ENCODE measurements at regions not wholly inside any gene's neighbourhood (a gene's known extent, or its start where the extent isn't known, plus 50 kb on each side); places are given as distances from the start of the nearest gene placed in this dataset.

GRCh38 chr1:38452246-38452645 is 405.7 kb upstream of the POU3F1 start:
- Histone ChIP-seq H4K20me1 (replicated peaks; ENCODE audit: control insufficient read depth, insufficient read depth, low read length) (no peaks in the 10 kb centered on the region), H3K27me3 (ENCODE audit: control insufficient read depth in 2 of 2, insufficient read depth in 2 of 2, low read length in 2 of 2) (peaks cover 16 to 68% of the 10 kb centered on the region in 2 experiments), H3K27ac (ENCODE audit: extremely low read depth, low read depth, low read length) (no peak overlapping the region), H3K36me3 (ENCODE audit: control insufficient read depth, insufficient read depth, low read length) (no peaks in the 10 kb centered on the region), H3K9me1 (ENCODE audit: control insufficient read depth, insufficient read depth, low read length) (no peaks in the 10 kb centered on the region), H3K4me3 (no peak overlapping the region), H3K9me3 (replicated peaks; ENCODE audit: control insufficient read depth, insufficient read depth, low read depth, low read length) (no peaks in the 10 kb centered on the region), H3K9ac (ENCODE audit: insufficient read depth in 1 of 2, low read depth in 2 of 2, low read length in 2 of 2) (no peak overlapping the region), H3K4me1 (replicated peaks in 1 of 2; ENCODE audit: control insufficient read depth in 2 of 2, insufficient read depth in 2 of 2, low read length in 2 of 2) (no peaks in the 10 kb centered on the region), H3K4me2 (ENCODE audit: insufficient read depth, low read length) (no peak overlapping the region), H3K79me2 (ENCODE audit: control insufficient read depth, insufficient read depth, low read length) (no peaks in the 10 kb centered on the region), H2AFZ (ENCODE audit: low read depth, low read length) (no peak overlapping the region)
- no TSS peak for BruUV-seq (replicated peaks)
- ATAC-seq (no peak), DNase-seq (ENCODE audit: extremely low read depth in 1 of 4, low spot score in 3 of 4) (no peak), FAIRE-seq (no peak)
- intact Hi-C loops (cut with micrococcal nuclease) (no loop called here), in situ Hi-C loops (cut with MboI) (no loop called here)
- POLR2A ChIA-PET: interaction anchor here (0.9 kb wide), 1 partner anchor 34 kb away, joined by 3 read pairs; no protein-coding TSS in a partner anchor
- CTCF ChIA-PET (ENCODE audit: low intra/inter-chr PET ratio): no interaction called here
- 12% methylated on average over 4 of the region's 4 CpGs for WGBS (ENCODE audit: insufficient coverage, low coverage, missing lambda C conversion rate)
- no peak for TF ChIP-seq ZFP36 (IDR thresholded peaks at IDR 0.05; ENCODE audit: low read depth, low read length, partially characterized antibody)
- no peak for TF ChIP-seq ARID1B (IDR thresholded peaks at IDR 0.05)
- TF ChIP-seq NCOA6 (IDR thresholded peaks at IDR 0.05): no peak
- TF ChIP-seq MYNN (IDR thresholded peaks at IDR 0.05): no peak
- TF ChIP-seq MYNN (CRISPR knock-in tag; IDR thresholded peaks at IDR 0.05): no peak
- TF ChIP-seq ZNF239 (CRISPR knock-in tag; IDR thresholded peaks at IDR 0.05): no peak
- no peak for TF ChIP-seq PBX2 (CRISPR knock-in tag; IDR thresholded peaks at IDR 0.05; ENCODE audit: low read depth)
- no peak for TF ChIP-seq PBX2 (tag; conservative IDR thresholded peaks at IDR 0.05; ENCODE audit: low read depth)
- TF ChIP-seq CHCHD3 (CRISPR knock-in tag; IDR thresholded peaks at IDR 0.05): no peak
- no peak for TF ChIP-seq GATAD2B (IDR thresholded peaks at IDR 0.05; ENCODE audit: borderline replicate concordance)
- no peak for TF ChIP-seq FOXK2 (conservative IDR thresholded peaks at IDR 0.05 in 1 of 2, IDR thresholded peaks at IDR 0.05 in 1 of 2; ENCODE audit: low read depth in 2 of 2)

Measured in K562 (cell line).